Peyer's patch (tissue), 4 donors: ENCODE measurements at regions not wholly inside any gene's neighbourhood (a gene's known extent, or its start where the extent isn't known, plus 50 kb on each side); places are given as distances from the start of the nearest gene placed in this dataset.

Experiments
- CTCF ChIP-seq, 6 experiments: fragments of 450-650 bp in 4 of 6; fragments of 200-600 bp in 2 of 6; sonication (generic) in 1 of 6; IDR thresholded peaks; one replicate each; pipeline ENCODE4 v1.5.1; 2017 to 2019; ENCODE audit warnings: antibody characterized with exemption in 6 of 6, mild to moderate bottlenecking in 3 of 6, moderate library complexity in 1 of 6
- POLR2A ChIP-seq, 2 donors: fragments of 450-650 bp; IDR thresholded peaks; one replicate each; pipeline ENCODE4 v1.5.1; 2017; ENCODE audit warnings: antibody characterized with exemption in 2 of 2, mild to moderate bottlenecking in 2 of 2, moderate library complexity in 2 of 2

DNA sequence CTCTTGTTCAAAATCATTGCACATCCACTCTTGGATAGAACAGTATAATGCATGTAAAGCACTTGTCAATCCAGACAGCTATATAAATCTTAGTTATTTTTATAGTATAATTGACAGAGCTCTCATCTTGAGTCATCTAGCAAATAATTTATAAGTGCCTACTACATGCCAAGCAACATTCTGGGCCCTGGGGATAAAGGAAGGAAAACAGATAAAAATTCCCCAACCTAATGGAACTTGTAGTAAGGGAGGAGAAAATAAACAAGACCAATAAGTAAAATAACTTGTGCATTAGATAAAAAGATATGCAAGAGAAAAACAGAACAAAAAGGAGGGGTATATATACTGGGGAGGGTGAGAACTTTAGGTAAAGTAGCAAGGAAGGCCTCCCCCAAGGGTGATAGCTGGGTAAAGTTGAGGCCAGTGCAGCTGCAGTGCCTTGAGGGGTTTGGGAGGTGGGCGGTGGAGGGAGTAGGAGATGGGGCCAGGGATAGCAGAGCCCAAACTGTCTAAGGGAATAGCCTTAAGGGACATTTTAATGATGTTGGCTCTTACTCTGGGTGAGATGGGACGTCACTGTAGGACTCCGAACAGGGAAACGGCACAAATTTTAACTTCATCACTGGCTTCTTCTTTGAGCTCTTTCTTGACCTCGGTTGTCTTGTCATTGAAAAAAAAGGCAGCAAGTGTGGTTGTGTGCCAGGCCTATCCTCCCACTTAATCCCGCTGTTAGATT is 79.3 kb upstream of the SEC61G start:
- TF ChIP-seq CTCF (IDR thresholded peaks at IDR 0.05) (no peak), POLR2A (IDR thresholded peaks at IDR 0.05) (no peak)
